Fibroblast of lung (primary cell): ENCODE measurements at regions not wholly inside any gene's neighbourhood (a gene's known extent, or its start where the extent isn't known, plus 50 kb on each side); places are given as distances from the start of the nearest gene placed in this dataset.

Experiments used
- EZH2 ChIP-seq: IDR thresholded peaks from 2 replicates; pipeline ENCODE4 v1.5.1; 2012; ENCODE audit warnings: low read length, control low read depth, mild to moderate bottlenecking; ENCODE audit errors: missing control alignments
- TF ChIP-seq, protein P1 (sequence below), 2 donors: IDR thresholded peaks in 1 of 2; conservative IDR thresholded peaks in 1 of 2; 1 replicate in 1 of 2; 2 replicates in 1 of 2; pipeline ENCODE4 v1.5.1; 2011 to 2012; ENCODE audit warnings: low read length in 2 of 2, control low read depth in 1 of 2, inconsistent platforms in 1 of 2, low read depth in 1 of 2, mild to moderate bottlenecking in 1 of 2

GRCh38 chr1:2903226-2903625, 101.7 kb upstream of the TTC34 start:
- TF ChIP-seq, protein P1, sequence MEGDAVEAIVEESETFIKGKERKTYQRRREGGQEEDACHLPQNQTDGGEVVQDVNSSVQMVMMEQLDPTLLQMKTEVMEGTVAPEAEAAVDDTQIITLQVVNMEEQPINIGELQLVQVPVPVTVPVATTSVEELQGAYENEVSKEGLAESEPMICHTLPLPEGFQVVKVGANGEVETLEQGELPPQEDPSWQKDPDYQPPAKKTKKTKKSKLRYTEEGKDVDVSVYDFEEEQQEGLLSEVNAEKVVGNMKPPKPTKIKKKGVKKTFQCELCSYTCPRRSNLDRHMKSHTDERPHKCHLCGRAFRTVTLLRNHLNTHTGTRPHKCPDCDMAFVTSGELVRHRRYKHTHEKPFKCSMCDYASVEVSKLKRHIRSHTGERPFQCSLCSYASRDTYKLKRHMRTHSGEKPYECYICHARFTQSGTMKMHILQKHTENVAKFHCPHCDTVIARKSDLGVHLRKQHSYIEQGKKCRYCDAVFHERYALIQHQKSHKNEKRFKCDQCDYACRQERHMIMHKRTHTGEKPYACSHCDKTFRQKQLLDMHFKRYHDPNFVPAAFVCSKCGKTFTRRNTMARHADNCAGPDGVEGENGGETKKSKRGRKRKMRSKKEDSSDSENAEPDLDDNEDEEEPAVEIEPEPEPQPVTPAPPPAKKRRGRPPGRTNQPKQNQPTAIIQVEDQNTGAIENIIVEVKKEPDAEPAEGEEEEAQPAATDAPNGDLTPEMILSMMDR (conservative IDR thresholded peaks at IDR 0.05 in 1 of 2, IDR thresholded peaks at IDR 0.05 in 1 of 2; ENCODE audit: low read depth in 1 of 2, low read length in 2 of 2), result no peak
- no peak for TF ChIP-seq EZH2
